Fibroblast of skin of scalp (primary cell): ENCODE measurements at regions not wholly inside any gene's neighbourhood (a gene's known extent, or its start where the extent isn't known, plus 50 kb on each side); places are given as distances from the start of the nearest gene placed in this dataset.

Experiments used
- DNase-seq: peaks from one replicate; pipeline ENCODE4 v3.0.0-alpha.2; 2013

DNA sequence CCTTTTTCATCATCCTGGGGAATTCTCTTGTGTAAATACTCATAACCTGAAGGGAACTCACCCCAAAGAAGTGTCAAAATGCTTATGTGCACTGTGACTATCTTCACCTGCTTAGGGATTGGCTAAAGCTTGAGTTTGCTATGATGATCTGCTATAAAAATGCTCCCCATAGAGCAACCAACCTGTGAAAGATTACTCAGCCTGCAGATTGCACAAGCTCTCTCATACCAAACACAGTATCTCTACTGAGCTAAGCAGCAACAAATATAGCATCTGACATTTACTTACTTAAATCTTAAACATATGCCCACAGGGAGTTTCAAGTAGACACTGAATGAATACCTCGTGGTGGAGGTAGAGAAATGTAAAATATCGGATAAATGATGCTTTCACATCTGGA, 725.8 kb downstream of the MRPL39 start:
- peak; percentile 18 for DNase-seq

DNA sequence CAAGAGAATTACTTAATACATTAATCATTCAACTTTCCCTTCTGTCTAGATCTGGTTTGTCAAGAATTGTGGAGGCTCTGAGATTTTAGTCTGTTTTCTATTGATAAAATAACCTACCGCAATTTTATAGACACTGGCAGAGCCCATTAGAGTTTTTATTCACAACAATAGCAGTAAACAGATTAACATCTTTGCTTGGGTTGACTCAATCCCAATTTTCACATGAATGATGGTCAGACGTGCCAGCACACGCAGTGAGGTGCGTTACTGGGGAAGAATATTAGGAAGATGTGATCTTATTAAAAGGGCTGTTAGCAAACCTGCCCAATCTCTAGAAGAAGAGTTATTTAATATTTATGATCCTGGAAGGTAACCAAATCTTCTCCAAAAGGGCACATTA, 736.6 kb downstream of the MRPL39 start:
- no peak for DNase-seq

- no peak for DNase-seq
These were observed 737.4 kb downstream of the MRPL39 start for GRCh38 chr21:24869862-24870261.

DNA sequence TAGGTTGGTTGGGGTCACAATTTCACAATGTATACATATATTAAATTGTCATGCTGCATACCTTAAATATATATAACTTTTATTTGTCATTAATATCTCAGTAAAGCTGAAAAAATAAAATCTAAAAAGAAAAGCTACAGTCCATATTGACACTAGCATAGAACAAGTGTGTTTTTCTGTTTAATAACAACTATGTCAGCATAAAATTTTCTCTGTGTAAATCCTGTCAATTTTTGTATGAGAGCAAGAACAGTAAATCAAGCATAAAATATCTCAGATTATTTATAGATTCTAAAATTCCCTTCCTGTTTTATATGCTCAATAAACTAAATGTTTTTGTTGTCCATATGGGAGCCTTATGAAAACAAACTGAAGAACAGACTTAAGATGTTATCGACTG, 739.2 kb downstream of the MRPL39 start:
- no peak for DNase-seq

- DNase-seq = no peak
These were observed 745.8 kb downstream of the MRPL39 start for GRCh38 chr21:24861471-24861870.

GRCh38 chr21:24856326-24856725, 751.0 kb downstream of the MRPL39 start:
- DNase-seq = no peak

DNA sequence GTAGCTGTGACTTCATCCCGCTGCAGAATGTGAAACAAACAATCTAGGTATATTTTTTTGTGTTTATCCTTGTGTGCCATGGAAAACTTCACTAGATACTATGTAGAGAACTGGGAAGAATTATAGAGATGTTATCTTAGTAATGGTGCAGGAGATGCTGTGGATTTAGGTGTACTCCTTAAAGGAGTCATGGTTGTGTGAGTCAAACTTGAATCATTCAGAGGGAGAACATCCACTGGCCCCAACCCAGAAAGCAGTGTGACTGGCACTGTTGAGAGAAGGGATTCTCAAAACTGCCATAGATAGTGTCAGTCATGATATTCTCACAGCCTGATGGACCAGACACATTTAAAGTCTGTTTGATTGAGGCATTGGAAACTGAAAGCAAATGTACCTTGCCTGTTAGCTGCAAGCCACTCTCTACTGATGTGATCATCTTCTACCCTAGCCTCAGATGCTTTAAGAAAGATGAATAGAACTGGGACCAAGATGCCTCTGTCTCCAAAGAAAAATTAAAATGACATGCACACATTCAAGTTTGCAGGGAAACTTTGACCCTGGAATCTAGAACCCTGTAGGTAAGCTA, 754.6 kb downstream of the MRPL39 start:
- DNase-seq = no peak

DNA sequence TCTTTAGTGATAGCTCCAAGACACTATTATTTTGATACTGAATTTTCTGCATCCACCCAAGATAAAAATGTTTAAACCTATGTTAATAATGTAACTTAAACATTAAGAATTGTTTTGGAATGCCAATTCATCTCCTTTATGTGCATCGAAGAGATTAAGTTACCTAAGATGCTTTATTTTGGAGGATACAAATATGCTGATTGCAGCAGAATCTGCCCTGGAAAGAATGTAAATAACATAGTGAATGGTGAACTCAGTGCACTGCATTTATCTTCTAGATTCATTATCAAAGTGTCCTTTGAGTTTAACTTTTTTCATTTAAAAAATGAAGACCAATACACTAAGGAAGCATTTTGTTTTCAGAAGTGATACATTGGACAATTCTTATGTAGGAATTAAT, 757.2 kb downstream of the MRPL39 start:
- no peak for DNase-seq

DNA sequence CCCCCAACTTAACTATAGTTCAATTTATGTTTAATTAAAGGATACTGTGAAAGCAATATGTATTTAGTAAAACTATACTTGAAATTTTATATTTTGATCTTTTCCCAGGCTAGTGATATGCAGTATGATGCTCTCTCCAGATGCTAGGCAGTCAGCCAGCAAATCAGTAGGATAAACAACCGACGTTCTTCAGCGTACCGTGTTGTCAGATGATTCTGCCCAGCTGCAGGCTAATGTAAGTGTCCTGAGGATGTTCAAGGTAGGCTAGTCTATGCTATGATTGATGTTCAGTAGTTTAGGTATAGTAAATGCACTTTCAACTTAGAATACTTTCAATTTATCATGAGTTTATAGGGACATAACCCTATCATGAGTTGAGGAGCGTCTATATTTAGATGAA, 762.6 kb downstream of the MRPL39 start:
- no peak for DNase-seq

DNA sequence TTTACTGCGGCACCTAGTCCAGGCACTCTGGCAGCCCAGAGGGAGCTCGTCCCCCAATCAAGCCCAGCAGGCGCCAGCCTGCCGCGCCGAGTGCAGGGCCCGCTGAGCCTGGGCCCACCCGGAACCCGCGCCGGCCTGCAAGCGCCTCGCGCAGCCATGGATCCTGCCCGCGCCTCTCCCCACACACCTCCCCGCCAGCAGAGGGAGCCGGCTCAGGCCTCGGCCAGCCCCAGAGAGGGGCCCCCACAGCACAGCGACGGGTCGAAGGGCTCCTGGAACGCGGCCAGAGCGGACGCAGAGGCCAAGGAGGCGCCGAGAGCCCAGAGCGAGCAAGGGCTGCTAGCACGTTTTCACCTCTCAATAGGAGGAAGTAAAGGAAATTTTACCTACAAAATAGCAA, 767.0 kb downstream of the MRPL39 start:
- no peak for DNase-seq

- DNase-seq = no peak
These were observed 774.3 kb downstream of the MRPL39 start for GRCh38 chr21:24832961-24833360.

- no peak for DNase-seq
These were observed 777.9 kb downstream of the MRPL39 start for GRCh38 chr21:24829397-24829796.

DNA sequence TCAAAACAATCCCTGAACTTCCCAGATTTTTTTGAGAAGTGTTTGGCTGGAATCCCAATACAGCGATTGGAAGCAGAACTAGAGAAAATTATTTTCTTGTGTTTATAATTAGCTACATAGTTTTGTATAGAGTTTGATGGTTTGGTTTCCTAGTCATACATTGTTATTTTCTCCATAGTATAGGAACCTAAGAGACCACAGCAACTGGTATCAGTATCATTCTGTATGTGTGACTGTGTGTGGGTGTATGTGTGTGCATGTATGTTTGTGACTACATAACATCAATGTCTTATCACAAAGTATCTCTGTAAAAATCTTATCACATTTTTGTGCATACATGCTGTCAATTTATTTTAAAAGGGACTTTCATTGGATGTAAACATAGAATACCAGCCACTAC, 780.5 kb downstream of the MRPL39 start:
- no peak for DNase-seq

DNA sequence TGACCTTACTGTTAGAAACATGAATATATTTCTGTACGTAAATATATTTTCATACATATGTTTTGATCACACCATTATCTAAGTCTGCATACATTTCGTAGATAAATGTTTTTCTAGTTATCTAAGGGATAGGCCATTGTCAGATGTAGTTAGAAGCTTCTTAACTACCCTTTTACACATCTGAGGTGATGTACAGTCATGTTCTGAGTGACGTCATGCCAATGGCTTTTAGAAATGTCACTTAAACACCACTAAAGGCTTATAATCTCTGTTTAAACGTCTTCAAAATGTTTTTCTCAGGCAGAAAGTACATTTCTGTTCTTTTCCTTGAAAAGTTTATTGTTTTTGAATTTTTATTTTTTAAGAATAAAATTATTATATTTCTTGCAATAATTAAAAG, 781.9 kb downstream of the MRPL39 start:
- DNase-seq = no peak

- no peak for DNase-seq
These were observed 783.1 kb downstream of the MRPL39 start for GRCh38 chr21:24824209-24824608.

DNA sequence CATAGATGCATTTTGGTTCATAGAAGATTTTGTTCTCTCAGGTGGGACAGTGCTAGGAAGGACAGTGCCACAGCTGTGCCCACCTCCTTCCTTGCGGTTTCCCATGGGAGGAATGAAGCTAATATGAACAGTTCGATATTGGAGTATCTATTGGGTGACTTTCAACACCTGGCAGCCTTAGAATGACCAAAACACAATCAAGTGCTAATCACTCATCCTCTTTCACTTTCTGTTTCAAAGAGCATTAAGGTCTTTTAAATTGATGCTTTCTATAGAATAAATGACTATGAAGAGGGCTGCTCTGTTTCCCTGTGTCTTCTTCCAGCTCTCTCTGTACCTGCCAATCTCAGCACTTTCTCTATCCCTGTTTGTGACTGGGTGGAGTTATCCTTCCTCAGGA, 784.0 kb downstream of the MRPL39 start:
- no peak for DNase-seq

- no peak for DNase-seq
These were observed 822.2 kb downstream of the MRPL39 start for GRCh38 chr21:24785033-24785432.

GRCh38 chr21:24781146-24781545, 826.1 kb downstream of the MRPL39 start:
- DNase-seq = no peak

GRCh38 chr21:24759348-24760075, 847.8 kb downstream of the MRPL39 start:
- peak; percentile 11 for DNase-seq

DNA sequence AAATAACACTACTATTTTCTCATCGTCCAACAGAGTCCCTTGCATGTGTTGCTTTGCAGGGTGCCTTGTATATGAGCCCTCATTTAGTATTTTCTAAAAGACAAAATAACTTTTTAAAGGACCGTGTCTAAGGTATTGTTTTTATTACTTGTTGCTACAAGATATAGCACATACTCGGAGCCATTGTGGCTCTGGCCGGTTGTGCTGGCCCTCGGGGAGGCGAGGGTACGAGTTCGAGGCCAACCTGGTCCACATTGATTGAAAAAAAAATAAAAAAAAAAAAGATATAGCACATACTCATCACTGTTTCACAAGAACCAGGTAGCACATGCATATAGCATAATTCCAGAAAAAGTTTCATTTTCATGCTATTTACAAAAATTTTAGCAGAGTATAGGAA, 869.2 kb downstream of the MRPL39 start:
- no peak for DNase-seq

DNA sequence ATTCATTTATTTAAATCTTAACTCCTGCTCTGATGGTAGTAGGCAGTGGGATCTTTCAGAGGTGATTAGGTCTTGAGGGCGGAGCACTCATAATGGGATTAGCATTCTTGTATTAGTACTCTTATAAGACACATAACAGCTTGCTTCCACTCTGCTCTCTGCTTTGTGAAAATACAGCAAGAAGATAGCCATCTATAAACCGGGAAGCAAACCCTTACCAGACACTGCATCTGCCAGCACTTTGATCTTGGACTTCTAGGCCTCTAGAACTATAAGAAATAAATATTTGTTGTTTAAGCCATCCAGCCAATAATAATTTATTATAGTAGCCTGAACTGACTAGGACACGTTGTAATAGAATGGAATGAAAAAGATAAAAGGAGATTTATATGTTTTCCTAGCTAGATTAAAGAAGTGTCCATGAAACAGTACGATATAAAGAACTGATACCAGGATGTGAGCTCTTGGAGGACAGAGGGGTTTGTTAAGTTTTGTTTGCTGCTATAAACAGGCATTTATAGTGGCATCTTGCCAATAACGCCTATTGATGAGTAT, 869.9 kb downstream of the MRPL39 start:
- no peak for DNase-seq

DNA sequence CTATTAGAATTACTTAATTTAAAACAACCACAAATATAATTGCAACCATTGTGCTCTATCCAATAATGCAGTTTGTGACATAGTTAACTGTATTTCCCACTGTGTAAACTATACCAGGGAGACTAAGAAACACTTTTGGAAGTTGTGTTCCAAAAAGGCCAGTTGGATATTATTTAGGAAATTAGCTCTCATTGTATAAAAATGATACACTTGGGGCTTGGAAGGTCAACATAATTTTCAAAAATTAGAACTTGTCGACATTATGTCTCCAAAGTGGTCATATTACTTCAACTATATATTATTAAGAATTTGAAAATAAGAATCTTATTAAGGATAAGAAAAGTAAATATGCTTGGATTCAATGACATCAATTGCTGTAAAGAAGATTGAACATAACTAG, 876.6 kb downstream of the MRPL39 start:
- DNase-seq = no peak

DNA sequence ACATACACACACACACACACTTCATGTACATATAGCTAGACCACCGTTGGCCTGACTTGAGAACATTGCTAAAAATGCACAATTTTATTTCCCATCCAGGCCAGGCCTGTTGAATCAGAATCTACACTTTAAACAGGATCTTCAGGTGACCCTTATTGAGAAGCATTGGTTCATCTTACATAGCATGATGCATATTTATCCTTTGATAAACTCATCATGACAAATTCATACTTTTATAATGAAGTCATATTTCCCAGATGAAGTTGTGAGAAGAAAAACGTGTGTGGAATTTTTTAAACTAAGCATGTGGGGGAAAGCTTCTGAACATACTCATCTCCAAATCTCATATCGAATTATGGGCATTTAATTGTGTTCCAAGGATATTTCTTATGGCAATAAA, 877.7 kb downstream of the MRPL39 start:
- DNase-seq = peak; percentile 61

- DNase-seq = peak; percentile 55
These were observed 879.4 kb downstream of the MRPL39 start for GRCh38 chr21:24727803-24728440.
